Thyroid gland (tissue), 4 donors: ENCODE measurements at regions not wholly inside any gene's neighbourhood (a gene's known extent, or its start where the extent isn't known, plus 50 kb on each side); places are given as distances from the start of the nearest gene placed in this dataset.

Experiments used
- DNase-seq, 2 donors: peaks; one replicate each; pipeline ENCODE4 v3.0.0-alpha.2; 2019
- H3K27ac ChIP-seq, 3 donors: fragments of 200-600 bp; sonication (generic); 1 replicate in 2 of 3; 2 replicates in 1 of 3; pipeline ENCODE4 v1.5.1; 2016 to 2019; ENCODE audit warnings: mild to moderate bottlenecking in 1 of 3, moderate library complexity in 1 of 3
- H3K27me3 ChIP-seq: fragments of 200-600 bp; sonication (generic); one replicate; pipeline ENCODE4 v1.5.1; 2019
- H3K36me3 ChIP-seq, 2 donors: fragments of 200-600 bp; sonication (generic); one replicate each; pipeline ENCODE4 v1.5.1; 2016 to 2019
- H3K4me1 ChIP-seq, 2 donors: fragments of 200-600 bp; sonication (generic); one replicate each; pipeline ENCODE4 v1.5.1; 2017 to 2019
- H3K4me3 ChIP-seq, 3 donors: fragments of 200-600 bp; sonication (generic); replicated peaks in 1 of 3; 1 replicate in 2 of 3; 2 replicates in 1 of 3; pipeline ENCODE4 v1.5.1; 2016; ENCODE audit warnings: mild to moderate bottlenecking in 1 of 3
- H3K9me3 ChIP-seq: fragments of 200-600 bp; sonication (generic); one replicate; pipeline ENCODE4 v1.5.1; 2017
- POLR2A ChIP-seq, 2 donors: fragments of 450-650 bp; IDR thresholded peaks; one replicate each; pipeline ENCODE4 v1.6.1; 2017; ENCODE audit warnings: antibody characterized with exemption in 2 of 2, mild to moderate bottlenecking in 2 of 2, moderate library complexity in 1 of 2
- WGBS, 2 donors: methylation state at CpG; one replicate each; pipeline ENCODE4 v1.1.5; 2017; 5-methylcytosine and 5-hydroxymethylcytosine counted together
- intact Hi-C: fragments of 100-400 bp; cut with DNase I; formaldehyde crosslinking; loops from one replicate; pipeline ENCODE4 v1.15.1; 2023
- TF ChIP-seq, protein P1 (sequence below), 6 experiments: fragments of 200-600 bp in 3 of 6; fragments of 450-650 bp in 3 of 6; sonication (generic) in 3 of 6; IDR thresholded peaks; one replicate each; pipeline ENCODE4 v1.5.1; 2016 to 2019; ENCODE audit warnings: antibody characterized with exemption in 6 of 6, mild to moderate bottlenecking in 2 of 6, inconsistent platforms in 1 of 6, moderate library complexity in 1 of 6

DNA sequence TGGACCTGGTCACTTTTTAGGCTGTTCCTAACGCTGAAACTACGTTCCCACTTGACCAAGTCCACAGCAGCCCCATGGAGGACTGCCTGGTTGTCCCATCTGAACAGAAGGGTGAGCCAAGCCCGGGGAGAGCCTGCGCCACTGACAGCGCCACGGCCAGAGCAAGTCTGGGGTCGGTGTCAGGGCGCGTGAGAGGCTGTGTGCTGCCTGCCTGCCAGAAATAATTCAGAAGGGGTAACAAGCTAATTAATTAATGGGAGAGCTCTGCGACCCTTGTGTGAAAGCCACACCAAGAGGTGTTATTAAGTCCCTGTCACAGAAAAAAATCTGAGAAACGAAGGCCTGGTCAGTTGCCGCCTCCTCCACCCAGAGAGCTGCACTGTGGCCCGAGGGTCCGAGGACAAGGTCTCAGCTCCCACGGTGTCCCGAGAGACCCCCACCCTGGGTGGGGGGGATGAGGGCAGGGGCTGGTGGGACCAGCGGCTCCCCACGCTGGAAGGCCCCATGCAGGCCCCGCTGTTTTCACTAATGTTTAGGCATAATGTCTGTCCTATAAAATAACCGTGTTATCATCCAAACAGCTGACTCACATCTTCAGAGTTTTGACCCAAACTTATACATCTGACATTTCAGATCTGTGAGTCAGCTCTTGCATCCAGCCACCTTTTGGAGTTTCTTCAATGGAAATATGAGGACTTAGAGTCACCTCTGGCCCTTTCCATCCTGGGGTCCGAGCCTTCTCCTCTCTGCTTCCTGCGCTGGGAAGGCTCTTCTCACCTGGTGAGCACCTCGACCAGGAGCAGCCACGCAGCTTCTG, 58.5 kb downstream of the DLL1 start:
- H3K9me3 ChIP-seq, result no peaks in the 10 kb centered on the region
- H3K27me3 ChIP-seq, result no peaks in the 10 kb centered on the region
- H3K36me3 ChIP-seq, result no peaks in the 10 kb centered on the region
- H3K4me3 ChIP-seq, result no peak overlapping the region
- intact Hi-C loops, result no loop called here
- no peaks in the 10 kb centered on the region for H3K4me1 ChIP-seq
- DNase-seq, result no peak
- no peak overlapping the region for H3K27ac ChIP-seq
- TF ChIP-seq, protein P1, sequence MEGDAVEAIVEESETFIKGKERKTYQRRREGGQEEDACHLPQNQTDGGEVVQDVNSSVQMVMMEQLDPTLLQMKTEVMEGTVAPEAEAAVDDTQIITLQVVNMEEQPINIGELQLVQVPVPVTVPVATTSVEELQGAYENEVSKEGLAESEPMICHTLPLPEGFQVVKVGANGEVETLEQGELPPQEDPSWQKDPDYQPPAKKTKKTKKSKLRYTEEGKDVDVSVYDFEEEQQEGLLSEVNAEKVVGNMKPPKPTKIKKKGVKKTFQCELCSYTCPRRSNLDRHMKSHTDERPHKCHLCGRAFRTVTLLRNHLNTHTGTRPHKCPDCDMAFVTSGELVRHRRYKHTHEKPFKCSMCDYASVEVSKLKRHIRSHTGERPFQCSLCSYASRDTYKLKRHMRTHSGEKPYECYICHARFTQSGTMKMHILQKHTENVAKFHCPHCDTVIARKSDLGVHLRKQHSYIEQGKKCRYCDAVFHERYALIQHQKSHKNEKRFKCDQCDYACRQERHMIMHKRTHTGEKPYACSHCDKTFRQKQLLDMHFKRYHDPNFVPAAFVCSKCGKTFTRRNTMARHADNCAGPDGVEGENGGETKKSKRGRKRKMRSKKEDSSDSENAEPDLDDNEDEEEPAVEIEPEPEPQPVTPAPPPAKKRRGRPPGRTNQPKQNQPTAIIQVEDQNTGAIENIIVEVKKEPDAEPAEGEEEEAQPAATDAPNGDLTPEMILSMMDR (IDR thresholded peaks at IDR 0.05), result no peak
- TF ChIP-seq POLR2A (IDR thresholded peaks at IDR 0.05), result no peak
- 89% methylated on average over 22 to 24 of the region's 24 CpGs for WGBS, 2 donors

GRCh38 chr6:170231293-170232185, 59.3 kb downstream of the DLL1 start:
- WGBS, 2 donors, result 66 to 71% methylated on average over 22 of the region's 22 CpGs
- H3K27me3 ChIP-seq, result no peaks in the 10 kb centered on the region
- no peaks in the 10 kb centered on the region for H3K36me3 ChIP-seq
- intact Hi-C loops, result no loop called here
- DNase-seq, result no peak
- no peaks in the 10 kb centered on the region for H3K9me3 ChIP-seq
- H3K4me3 ChIP-seq, result no peak overlapping the region
- no peak overlapping the region for H3K27ac ChIP-seq
- H3K4me1 ChIP-seq, result no peaks in the 10 kb centered on the region
- TF ChIP-seq, protein P1 (IDR thresholded peaks at IDR 0.05), result no peak
- no peak for TF ChIP-seq POLR2A (IDR thresholded peaks at IDR 0.05)

DNA sequence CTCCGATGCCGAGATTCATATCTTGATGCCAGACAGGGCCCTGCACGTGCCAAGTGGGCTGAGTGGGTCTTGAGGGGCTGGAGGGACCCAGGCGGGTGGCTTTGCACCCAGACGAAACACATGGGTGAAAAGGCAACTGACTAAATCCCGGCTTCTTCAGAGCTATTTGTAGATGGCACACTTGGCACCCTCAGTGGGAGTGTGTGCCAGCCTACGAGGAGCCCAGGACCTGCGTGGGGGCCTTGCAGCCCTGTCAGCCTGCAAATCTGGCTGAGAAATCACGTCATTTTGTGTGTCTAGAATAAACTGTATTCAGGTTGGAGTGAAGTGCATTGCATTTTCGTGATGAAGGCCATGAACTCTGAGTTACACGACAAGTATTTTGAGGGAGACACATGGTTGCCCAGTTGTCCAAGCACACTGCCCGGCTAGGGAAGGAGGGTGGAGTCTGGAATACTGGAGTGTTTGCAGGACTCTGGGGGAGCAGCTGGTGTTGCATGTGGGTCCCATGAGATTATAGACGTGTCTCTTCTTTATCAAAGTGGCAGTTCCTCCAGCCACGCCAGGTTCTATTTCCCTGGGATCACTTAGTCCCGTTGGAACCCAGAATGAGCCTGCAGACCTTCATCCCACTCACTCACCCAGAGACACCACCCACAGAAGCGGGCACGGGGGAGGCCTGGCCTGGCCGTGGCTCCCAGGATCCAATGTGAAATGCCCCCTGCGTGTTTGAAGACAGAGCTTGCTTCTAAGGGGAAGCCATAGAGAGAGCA, 60.2 kb downstream of the DLL1 start:
- Histone ChIP-seq H3K36me3 (no peaks in the 10 kb centered on the region), H3K9me3 (no peaks in the 10 kb centered on the region), H3K27ac (no peak overlapping the region), H3K27me3 (no peaks in the 10 kb centered on the region), H3K4me3 (no peak overlapping the region), H3K4me1 (no peaks in the 10 kb centered on the region)
- TF ChIP-seq, protein P1 (IDR thresholded peaks at IDR 0.05), result no peak
- TF ChIP-seq POLR2A (IDR thresholded peaks at IDR 0.05), result no peak
- intact Hi-C loops, result no loop called here
- 79 to 87% methylated on average over 16 of the region's 19 CpGs for WGBS, 2 donors
- no peak for DNase-seq

GRCh38 chr6:170229851-170230519, 60.9 kb downstream of the DLL1 start:
- no peak overlapping the region for H3K27ac ChIP-seq
- TF ChIP-seq, protein P1 (IDR thresholded peaks at IDR 0.05), result no peak
- no peak for TF ChIP-seq POLR2A (IDR thresholded peaks at IDR 0.05)
- H3K36me3 ChIP-seq, result no peaks in the 10 kb centered on the region
- no peaks in the 10 kb centered on the region for H3K4me1 ChIP-seq
- no peak for DNase-seq
- no peak overlapping the region for H3K4me3 ChIP-seq
- H3K9me3 ChIP-seq, result no peaks in the 10 kb centered on the region
- 78 to 88% methylated on average over 16 to 17 of the region's 25 CpGs for WGBS, 2 donors
- no peaks in the 10 kb centered on the region for H3K27me3 ChIP-seq
- intact Hi-C loops, result no loop called here
